Breast epithelium (tissue), 4 donors: ENCODE measurements at regions not wholly inside any gene's neighbourhood (a gene's known extent, or its start where the extent isn't known, plus 50 kb on each side); places are given as distances from the start of the nearest gene placed in this dataset.

Experiments used
- DNase-seq, 2 donors: peaks; one replicate each; pipeline ENCODE4 v3.0.0-alpha.2; 2019; ENCODE audit warnings: low spot score in 2 of 2
- H3K27ac ChIP-seq, 2 donors: fragments of 200-600 bp; sonication (generic) in 1 of 2; one replicate each; pipeline ENCODE4 v1.5.1; 2016 to 2019; ENCODE audit warnings: mild to moderate bottlenecking in 1 of 2
- H3K27me3 ChIP-seq, 2 donors: fragments of 200-600 bp; sonication (generic) in 1 of 2; one replicate each; pipeline versions ENCODE4 v1.5.1 to v1.6.0; 2017 to 2019; ENCODE audit warnings: control low read depth in 1 of 2, mild to moderate bottlenecking in 1 of 2
- H3K36me3 ChIP-seq: fragments of 200-600 bp; one replicate; pipeline ENCODE4 v1.5.1; 2019
- H3K4me1 ChIP-seq, 2 donors: fragments of 200-600 bp; sonication (generic); one replicate each; pipeline ENCODE4 v1.5.1; 2016 to 2019; ENCODE audit warnings: control low read depth in 1 of 2
- H3K4me3 ChIP-seq, 3 donors: fragments of 200-600 bp; sonication (generic); 1 replicate in 2 of 3; 2 replicates in 1 of 3; pipeline ENCODE4 v1.5.1; 2016 to 2019; ENCODE audit warnings: mild to moderate bottlenecking in 3 of 3, moderate library complexity in 2 of 3
- H3K9me3 ChIP-seq, 2 donors: fragments of 200-600 bp; sonication (generic) in 1 of 2; one replicate each; pipeline ENCODE4 v1.5.1; 2016 to 2019; ENCODE audit warnings: control low read depth in 1 of 2
- CTCF ChIP-seq, 3 donors: fragments of 450-650 bp; IDR thresholded peaks; one replicate each; pipeline ENCODE4 v1.5.1; 2016 to 2017; ENCODE audit warnings: antibody characterized with exemption in 3 of 3, mild to moderate bottlenecking in 3 of 3, moderate library complexity in 3 of 3
- POLR2A ChIP-seq: fragments of 450-650 bp; IDR thresholded peaks from one replicate; pipeline ENCODE4 v1.6.1; 2016; ENCODE audit warnings: antibody characterized with exemption, mild to moderate bottlenecking, moderate library complexity
- POLR2AphosphoS5 ChIP-seq, 3 donors: sonication (generic); formaldehyde crosslinking; IDR thresholded peaks; one replicate each; pipeline ENCODE4 v1.6.1; 2017; ENCODE audit warnings: antibody characterized with exemption in 3 of 3
- intact Hi-C: fragments of 100-400 bp; cut with DNase I; formaldehyde crosslinking; loops from one replicate; pipeline ENCODE4 v1.15.1; 2023; ENCODE audit warnings: low total_unique reads

- Histone ChIP-seq H3K36me3 (no peaks in the 10 kb centered on the region), H3K27ac (no peak overlapping the region), H3K27me3 (no peaks in the 10 kb centered on the region), H3K4me1 (no peaks in the 10 kb centered on the region), H3K4me3 (no peak overlapping the region), H3K9me3 (no peaks in the 10 kb centered on the region)
- TF ChIP-seq POLR2AphosphoS5 (IDR thresholded peaks at IDR 0.05) (no peak), CTCF (IDR thresholded peaks at IDR 0.05) (no peak), POLR2A (no peak)
- no peak for DNase-seq
- intact Hi-C loops: no loop called here
Measured at GRCh38 chr5:91611746-91612145, 228.6 kb upstream of the ARRDC3 start.

GRCh38 chr5:91607675-91608074, 224.6 kb upstream of the ARRDC3 start:
- Histone ChIP-seq H3K9me3 (no peaks in the 10 kb centered on the region), H3K27ac (no peak overlapping the region), H3K4me1 (no peaks in the 10 kb centered on the region), H3K4me3 (no peak overlapping the region), H3K36me3 (no peaks in the 10 kb centered on the region), H3K27me3 (no peaks in the 10 kb centered on the region)
- TF ChIP-seq CTCF (IDR thresholded peaks at IDR 0.05) (no peak), POLR2AphosphoS5 (IDR thresholded peaks at IDR 0.05) (no peak), POLR2A (no peak)
- DNase-seq: no peak
- intact Hi-C loops: no loop called here

GRCh38 chr5:91599863-91600262, 216.7 kb upstream of the ARRDC3 start:
- Histone ChIP-seq H3K4me3 (no peak overlapping the region), H3K9me3 (peaks cover 0 to 7% of the 10 kb centered on the region in 2 donors), H3K27ac (no peak overlapping the region), H3K27me3 (no peaks in the 10 kb centered on the region), H3K36me3 (no peaks in the 10 kb centered on the region), H3K4me1 (no peaks in the 10 kb centered on the region)
- intact Hi-C loops: no loop called here
- no peak for DNase-seq
- TF ChIP-seq POLR2A (no peak), POLR2AphosphoS5 (IDR thresholded peaks at IDR 0.05) (no peak), CTCF (IDR thresholded peaks at IDR 0.05) (no peak)

GRCh38 chr5:91598216-91598615, 215.1 kb upstream of the ARRDC3 start:
- Histone ChIP-seq H3K4me1 (no peaks in the 10 kb centered on the region), H3K36me3 (no peaks in the 10 kb centered on the region), H3K4me3 (no peak overlapping the region), H3K9me3 (peaks cover 0 to 18% of the 10 kb centered on the region in 2 donors), H3K27me3 (no peaks in the 10 kb centered on the region), H3K27ac (no peak overlapping the region)
- intact Hi-C loops: no loop called here
- no peak for TF ChIP-seq POLR2AphosphoS5 (IDR thresholded peaks at IDR 0.05)
- no peak for TF ChIP-seq CTCF (IDR thresholded peaks at IDR 0.05)
- TF ChIP-seq POLR2A: no peak
- DNase-seq: no peak

DNA sequence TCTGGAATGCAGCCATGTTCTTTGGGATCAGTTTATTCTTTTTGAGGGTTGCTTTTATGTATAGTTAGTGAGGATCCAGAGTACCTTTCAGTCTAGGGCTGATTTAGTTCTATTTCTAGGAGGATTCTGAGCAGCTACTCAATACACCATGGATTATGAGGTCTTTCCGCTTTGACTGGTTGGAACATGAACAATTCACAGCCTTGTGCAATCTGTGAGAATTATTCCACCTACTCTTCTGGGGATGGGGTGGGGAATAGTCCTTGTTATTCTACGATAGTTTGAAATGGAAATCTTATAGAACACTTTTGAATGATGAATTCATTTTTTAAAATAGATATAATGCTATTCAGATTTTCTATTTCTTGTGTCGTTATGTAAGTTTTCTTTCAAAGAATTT, 212.3 kb upstream of the ARRDC3 start:
- DNase-seq: no peak
- Histone ChIP-seq H3K4me1 (no peaks in the 10 kb centered on the region), H3K27ac (no peak overlapping the region), H3K36me3 (no peaks in the 10 kb centered on the region), H3K9me3 (peaks cover 0 to 39% of the 10 kb centered on the region in 2 donors), H3K27me3 (no peaks in the 10 kb centered on the region), H3K4me3 (no peak overlapping the region)
- TF ChIP-seq POLR2A (no peak), CTCF (IDR thresholded peaks at IDR 0.05) (no peak), POLR2AphosphoS5 (IDR thresholded peaks at IDR 0.05) (no peak)
- intact Hi-C loops: no loop called here
